ENCODE measurements at regions not wholly inside any gene's neighbourhood (a gene's known extent, or its start where the extent isn't known, plus 50 kb on each side); places are given as distances from the start of the nearest gene placed in this dataset.

DNA sequence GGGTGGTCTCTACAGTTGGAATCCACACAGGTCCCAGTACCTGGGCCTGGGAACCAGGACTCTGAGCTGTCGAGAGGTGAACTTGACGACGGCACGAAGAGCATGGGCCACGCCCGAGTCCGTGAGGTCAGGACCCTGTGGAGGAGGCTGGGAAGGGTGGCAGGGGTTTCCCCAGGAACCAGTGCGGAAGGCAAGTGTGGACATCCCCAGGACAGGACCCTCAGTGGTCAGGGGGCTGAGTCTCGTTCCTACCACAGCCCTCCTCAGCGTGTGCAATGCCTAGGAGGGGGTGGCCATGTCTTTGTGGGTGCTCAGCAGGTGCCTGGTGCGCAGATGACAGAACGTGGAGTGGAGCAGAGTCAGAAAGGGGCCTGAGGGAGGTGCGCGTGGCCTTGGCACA lies 335.6 kb upstream of the SALL3 start:
- no peak for DNase-seq

DNA sequence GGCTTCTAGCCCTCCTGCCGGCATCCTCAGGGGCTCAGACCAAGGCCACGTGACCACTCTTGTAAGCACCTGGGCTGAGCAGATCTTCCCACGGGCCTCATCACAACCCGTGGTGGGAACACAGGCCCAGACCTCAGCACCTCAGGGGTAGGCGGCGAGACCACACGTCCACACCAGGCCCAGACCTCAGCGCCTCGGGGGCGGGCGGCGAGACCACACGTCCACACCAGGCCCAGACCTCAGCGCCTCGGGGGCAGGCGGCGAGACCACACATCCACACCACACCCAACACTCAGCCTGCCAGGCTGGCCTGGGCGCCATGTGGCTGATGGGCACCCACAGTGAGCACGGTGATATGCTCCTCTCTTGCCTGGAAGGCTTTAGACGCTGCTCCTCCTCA lies 334.4 kb upstream of the SALL3 start:
- no peak for DNase-seq

- DNase-seq: no peak
These were observed 332.6 kb upstream of the SALL3 start for GRCh38 chr18:78647018-78647417.

GRCh38 chr18:78649421-78649820 lies 330.2 kb upstream of the SALL3 start:
- no peak for DNase-seq

- DNase-seq: no peak
These were observed 328.7 kb upstream of the SALL3 start for GRCh38 chr18:78650926-78651325.

DNA sequence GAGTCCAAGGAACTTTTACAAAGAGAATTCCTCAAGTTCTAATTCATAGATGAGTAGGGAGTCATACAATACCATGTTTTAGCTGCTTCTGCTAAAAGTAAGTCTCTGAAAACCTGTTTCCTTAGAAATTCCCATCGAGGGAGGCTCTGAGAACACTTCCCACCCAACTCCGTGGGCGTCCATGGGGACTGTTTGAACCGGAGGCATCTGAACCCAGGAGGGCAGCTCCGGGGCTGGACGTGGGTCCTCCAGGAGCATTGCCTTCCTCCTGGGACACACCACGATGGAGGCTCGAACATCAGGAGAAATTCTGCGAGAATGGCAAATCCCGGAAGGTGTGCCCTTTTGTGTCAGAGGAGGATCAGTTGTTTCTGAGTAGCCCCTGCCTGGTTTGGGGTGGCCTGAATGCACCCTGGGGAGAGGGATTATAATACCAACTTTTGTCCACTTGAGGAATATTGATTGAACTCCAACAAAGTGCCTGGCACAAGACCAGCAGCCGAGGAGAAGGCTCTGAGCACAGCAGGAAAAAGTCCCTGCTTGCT lies 327.5 kb upstream of the SALL3 start:
- no peak for DNase-seq

- no peak for DNase-seq
These were observed 323.7 kb upstream of the SALL3 start for GRCh38 chr18:78655921-78656320.

DNA sequence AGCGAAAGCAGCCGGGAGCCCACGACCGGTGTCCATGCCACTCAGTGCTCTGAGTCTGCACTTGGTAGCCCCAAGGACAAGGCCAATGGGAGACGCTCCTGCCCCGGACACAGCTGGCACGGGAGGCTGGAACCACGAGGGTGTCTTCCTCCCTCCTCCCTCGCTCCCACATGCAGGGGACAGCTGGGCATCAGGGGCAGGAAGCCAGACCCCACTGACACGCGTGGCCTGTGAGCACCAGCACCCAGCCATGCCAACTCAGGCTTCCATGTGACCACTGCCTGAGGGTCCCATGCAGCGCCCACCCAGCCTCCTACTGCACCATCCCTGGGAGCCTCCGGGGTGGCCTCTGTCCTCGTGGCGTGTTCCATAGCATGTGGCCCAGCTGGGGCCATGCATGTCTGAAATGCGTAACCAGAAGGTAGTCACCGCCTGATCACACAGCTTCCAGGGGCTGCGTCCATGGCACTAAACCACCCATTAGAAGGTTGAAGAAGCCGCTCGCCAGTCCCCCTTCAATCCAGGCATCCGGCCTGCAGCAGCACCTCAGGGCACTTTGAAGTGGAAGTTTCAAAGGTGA lies 323.2 kb upstream of the SALL3 start:
- no peak for DNase-seq

GRCh38 chr18:78658531-78658930 lies 321.1 kb upstream of the SALL3 start:
- no peak for DNase-seq

DNA sequence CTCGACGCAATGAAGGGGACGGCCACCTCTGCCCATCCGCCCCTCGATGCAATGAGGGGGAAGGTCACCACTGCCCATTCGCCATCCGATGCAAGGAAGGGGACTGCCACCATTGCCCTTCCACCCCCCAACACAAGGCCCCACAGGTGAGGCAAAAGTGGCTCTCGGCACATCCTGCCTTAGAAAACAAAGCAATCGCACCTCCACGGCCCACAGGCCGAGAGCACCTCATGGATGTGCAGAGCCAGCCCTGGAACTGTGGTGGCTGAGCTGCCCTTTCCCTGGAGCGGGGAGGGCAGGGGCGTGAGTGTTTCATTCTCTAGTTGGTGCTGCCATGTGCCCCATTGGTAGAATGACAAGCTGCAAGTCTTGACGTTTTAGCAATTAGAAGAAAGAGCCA lies 320.6 kb upstream of the SALL3 start:
- no peak for DNase-seq

- DNase-seq: no peak
These were observed 319.9 kb upstream of the SALL3 start for GRCh38 chr18:78659748-78660147.

DNA sequence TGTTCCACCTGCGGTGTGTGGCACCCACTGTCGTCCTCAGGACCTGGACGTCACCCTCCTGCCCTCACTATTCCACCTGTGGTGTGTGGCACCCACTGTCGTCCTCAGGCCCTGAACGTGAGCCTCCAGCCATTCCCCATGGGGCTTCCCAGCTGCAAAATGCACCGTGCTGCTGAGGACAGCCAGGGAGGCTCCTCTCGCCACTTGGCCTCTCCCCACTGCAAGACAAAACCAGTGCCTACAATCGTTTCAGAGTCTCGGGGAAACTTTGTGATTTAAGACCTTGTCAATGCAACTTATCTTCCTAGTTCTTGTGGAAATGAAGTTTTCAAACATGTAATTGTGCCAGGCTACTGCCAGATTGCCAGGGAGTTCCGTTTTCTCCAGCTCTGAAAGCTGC lies 319.3 kb upstream of the SALL3 start:
- DNase-seq: no peak

- DNase-seq: no peak
These were observed 318.3 kb upstream of the SALL3 start for GRCh38 chr18:78661316-78661715.

DNA sequence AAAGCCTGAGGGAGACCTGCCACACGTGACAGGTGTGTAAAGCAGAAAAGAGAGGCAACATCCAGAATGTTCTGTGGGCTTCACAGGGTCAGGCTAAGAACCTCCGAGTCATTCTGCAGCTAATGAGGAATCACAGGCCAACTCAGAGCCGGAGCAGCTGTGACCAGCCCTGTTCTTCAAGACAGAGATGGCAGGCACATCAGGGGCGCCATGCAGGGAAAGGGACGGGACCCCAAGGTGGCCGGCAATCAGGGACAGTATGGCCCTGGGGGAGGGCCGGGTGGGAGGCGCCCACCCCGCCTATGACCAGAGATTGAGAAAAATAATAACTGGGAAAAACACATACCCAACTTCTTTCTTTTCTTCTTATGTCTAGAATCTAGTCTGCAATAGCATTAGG lies 316.7 kb upstream of the SALL3 start:
- no peak for DNase-seq

DNA sequence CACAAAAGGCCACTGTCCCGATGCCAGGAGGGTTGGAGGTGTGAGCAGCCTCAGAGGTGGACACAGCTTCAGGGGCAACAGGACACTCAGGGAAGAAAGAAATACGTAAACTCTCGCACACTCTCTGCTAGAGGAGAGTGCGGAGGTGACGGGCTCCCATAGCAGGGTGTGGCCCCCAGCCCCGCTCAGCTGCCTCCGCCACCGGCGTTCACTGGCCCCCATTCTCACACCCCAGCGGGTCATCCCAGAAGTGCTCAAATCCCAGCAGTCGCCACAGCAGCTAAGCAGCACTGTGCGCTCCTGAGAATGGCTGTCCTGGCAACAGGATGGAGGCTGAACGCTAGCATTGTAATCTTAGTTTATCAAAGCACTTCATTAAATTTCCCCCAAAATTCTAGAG lies 315.6 kb upstream of the SALL3 start:
- DNase-seq: no peak

DNA sequence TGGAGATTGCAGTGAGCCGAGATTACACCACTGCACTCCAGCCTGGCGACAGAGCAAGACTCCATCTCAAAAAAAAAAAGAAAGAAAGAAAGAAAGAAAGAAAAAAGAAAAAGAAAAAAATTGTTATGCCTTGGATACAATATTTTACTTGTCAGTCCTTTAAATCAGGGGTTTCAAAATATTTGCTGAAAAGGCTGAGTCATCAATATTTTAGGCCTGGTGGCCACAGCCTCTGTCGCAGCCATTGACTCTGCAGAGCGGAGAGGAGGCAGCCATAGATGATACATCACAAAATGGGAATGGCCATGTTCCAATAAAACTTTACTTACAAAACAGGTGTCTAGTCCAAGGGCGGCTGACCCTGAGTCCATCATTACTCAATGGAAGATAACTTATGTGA lies 314.8 kb upstream of the SALL3 start:
- no peak for DNase-seq

DNA sequence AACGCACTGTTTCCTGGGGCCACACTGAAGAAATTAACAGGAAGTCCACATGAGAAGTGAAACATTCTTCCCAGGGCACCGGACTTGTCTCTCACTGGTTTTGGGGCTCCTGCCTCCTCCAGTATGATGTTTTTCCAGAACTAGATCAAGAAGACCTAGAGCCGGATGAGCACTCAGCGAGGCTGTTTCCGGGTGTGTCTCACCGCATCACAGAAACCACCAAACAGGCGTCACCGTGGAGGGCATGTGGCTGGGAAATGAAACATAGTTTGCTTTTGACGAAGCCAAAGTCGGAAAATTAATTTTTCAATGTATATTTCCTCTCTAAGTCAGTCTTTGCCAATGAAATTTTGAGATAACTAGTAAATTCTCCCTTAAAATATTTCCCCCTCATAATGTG lies 314.0 kb upstream of the SALL3 start:
- DNase-seq: no peak

- DNase-seq: no peak
These were observed 312.8 kb upstream of the SALL3 start for GRCh38 chr18:78666666-78667335.

GRCh38 chr18:78670778-78671391 lies 308.7 kb upstream of the SALL3 start:
- no peak for DNase-seq

DNA sequence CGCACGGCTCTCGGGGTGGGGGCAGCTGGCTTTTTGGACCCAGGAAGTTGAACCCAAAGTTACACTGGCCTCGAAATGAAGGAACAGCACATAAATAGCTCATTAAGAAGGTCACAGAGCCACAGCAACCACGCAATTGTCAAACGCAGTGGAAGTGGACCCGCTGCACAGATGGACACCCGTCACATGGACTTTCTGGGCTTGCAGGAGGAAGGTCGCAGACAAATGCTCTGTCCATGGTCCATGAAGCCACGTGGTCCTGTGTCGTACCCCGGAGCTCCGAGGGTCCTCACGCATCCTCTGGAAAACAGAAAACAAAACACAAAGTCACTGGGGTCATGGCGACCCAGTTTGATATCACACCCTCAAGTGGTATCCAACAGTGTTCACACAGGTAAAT lies 308.1 kb upstream of the SALL3 start:
- DNase-seq: no peak

DNA sequence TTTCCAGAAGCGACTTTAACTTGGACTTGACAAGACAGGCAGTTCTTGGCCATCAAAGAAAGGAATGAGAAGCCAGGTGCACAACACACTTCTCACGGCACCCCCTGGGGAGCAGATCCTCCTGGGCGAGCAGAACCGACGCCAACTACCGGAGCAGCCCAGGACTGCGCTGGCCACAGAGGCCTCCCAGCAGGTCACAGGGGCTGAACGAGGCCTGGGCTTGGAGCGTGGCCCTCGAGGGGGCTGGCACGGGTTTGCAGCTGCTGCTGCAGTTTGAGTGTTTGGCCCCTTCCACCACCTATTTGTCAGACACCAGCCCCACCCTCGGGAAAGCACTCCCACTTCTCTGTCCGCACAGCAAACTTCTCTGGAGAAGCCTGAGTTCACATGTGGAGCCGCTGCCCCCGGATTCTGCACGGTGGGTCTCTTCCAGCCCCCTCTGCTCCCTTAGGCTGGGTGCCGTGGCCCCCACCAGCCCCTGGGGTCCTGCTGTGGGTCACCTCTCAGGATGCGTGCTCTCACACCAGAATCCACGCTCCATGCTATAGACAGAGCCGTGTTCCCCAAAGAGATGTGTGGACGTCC lies 306.7 kb upstream of the SALL3 start:
- DNase-seq: no peak

DNA sequence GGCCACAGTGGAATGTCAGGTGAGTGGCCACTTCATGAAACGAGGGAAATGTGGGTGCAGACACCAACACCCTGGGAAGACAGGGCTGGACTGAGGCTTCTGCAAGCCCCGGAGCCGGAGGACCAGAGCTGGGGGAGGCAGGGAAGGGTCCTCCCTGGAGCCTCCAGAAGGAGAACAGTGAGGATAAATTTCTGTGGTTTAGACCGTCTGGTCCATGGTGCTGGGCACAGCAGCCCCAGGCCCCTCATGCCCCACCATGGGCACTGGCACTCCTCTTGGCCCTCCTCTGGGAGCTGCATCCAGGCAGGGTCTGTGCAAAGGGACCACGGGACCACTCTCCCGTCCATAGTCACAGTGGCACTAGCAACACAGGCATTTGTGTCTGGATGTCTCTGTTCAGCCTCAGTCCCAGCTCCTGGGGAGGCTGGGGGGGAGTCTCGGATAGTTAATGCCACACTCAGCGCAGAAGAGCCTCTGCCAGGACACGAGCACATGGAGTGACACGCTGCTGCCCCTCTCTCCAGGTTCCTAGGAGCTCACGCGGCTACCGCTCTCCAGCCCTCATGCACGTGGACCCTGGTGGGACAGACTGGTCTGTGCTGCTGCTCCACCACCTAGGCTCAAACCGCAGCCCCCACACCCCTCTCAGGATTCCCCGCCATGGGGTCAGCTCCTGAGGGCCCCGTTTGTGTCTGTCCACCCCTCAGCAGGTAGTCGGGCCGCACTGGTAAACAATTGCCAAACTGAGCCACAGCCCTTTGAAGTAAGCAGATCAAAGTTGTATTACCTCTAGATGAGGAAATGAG lies 305.9 kb upstream of the SALL3 start:
- DNase-seq: no peak

DNA sequence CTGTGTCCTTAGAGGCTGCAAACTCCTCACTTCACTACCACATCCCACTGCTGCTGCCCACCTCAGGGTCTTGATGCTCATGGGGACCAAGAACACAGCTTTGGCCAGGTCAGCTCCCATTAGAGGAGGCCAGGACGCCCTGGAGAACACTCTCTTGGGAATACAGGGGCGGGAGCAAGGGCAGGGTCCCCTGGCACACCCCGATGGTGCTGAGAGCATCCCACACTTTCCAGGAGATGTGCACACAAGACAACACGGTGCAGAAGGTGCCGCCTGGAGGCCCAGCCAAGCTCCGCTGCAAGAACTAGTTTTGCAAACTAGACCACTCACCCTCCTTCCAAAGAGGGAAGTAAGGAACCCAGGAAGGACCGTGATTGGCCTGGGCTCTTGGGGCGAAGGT lies 304.4 kb upstream of the SALL3 start:
- no peak for DNase-seq

Measured in NCI-H1048 (cell line).